Gastrocnemius medialis (tissue), 4 donors: ENCODE measurements at regions not wholly inside any gene's neighbourhood (a gene's known extent, or its start where the extent isn't known, plus 50 kb on each side); places are given as distances from the start of the nearest gene placed in this dataset.

Source experiments
- ATAC-seq, 2 donors: fragments of 150-250 bp; one replicate each; pipeline ENCODE4 v1.9.1; 2016
- DNase-seq, 2 donors: peaks; one replicate each; pipeline ENCODE4 v3.0.0-alpha.2; 2019
- H3K27ac ChIP-seq, 4 donors: fragments of 200-600 bp; sonication (generic); 1 replicate in 1 of 4; 2 replicates in 3 of 4; pipeline ENCODE4 v1.5.1; 2016 to 2018; ENCODE audit warnings: mild to moderate bottlenecking in 2 of 4, moderate library complexity in 1 of 4
- H3K27me3 ChIP-seq, 3 donors: fragments of 200-600 bp; sonication (generic) in 2 of 3; 1 replicate in 1 of 3; 2 replicates in 2 of 3; pipeline versions ENCODE4 v1.5.1 to v1.6.0; 2016 to 2019; ENCODE audit warnings: mild to moderate bottlenecking in 1 of 3, moderate library complexity in 1 of 3
- H3K36me3 ChIP-seq, 2 donors: fragments of 200-600 bp; sonication (generic) in 1 of 2; one replicate each; pipeline ENCODE4 v1.5.1; 2017 to 2018
- H3K4me1 ChIP-seq, 2 donors: fragments of 200-600 bp; sonication (generic) in 1 of 2; one replicate each; pipeline ENCODE4 v1.5.1; 2016 to 2017; ENCODE audit warnings: mild to moderate bottlenecking in 2 of 2
- H3K4me3 ChIP-seq, 4 donors: fragments of 200-600 bp; sonication (generic) in 3 of 4; 1 replicate in 1 of 4; 2 replicates in 3 of 4; pipeline ENCODE4 v1.5.1; 2016 to 2019; ENCODE audit warnings: mild to moderate bottlenecking in 2 of 4
- H3K9me3 ChIP-seq, 3 donors: fragments of 200-600 bp; sonication (generic) in 2 of 3; 1 replicate in 1 of 3; 2 replicates in 2 of 3; pipeline ENCODE4 v1.5.1; 2016 to 2019
- CTCF ChIP-seq, 5 experiments: fragments of 450-650 bp in 3 of 5; fragments of 200-600 bp in 2 of 5; sonication (generic) in 2 of 5; IDR thresholded peaks in 4 of 5; conservative IDR thresholded peaks in 1 of 5; 1 replicate in 4 of 5; 2 replicates in 1 of 5; pipeline ENCODE4 v1.5.1; 2016 to 2019; ENCODE audit warnings: antibody characterized with exemption in 5 of 5, mild to moderate bottlenecking in 3 of 5, moderate library complexity in 3 of 5
- POLR2A ChIP-seq, 2 donors: fragments of 450-650 bp; IDR thresholded peaks; one replicate each; pipeline ENCODE4 v1.6.1; 2017; ENCODE audit warnings: antibody characterized with exemption in 2 of 2, mild to moderate bottlenecking in 2 of 2, moderate library complexity in 2 of 2
- in situ Hi-C, 4 donors: fragments of 200-750 bp; cut with MboI; loops; one replicate each; pipeline versions ENCODE4 v1.15.0 to v1.8.0; 2017; ENCODE audit warnings: low sequenced_read_pairs in 4 of 4
- intact Hi-C: fragments of 100-400 bp; cut with DNase I; formaldehyde crosslinking; loops from one replicate; pipeline ENCODE4 v1.15.1; 2023; ENCODE audit warnings: low total_unique reads

- TF ChIP-seq CTCF (IDR thresholded peaks at IDR 0.05 in 4 of 5, conservative IDR thresholded peaks at IDR 0.05 in 1 of 5): no peak
- TF ChIP-seq POLR2A (IDR thresholded peaks at IDR 0.05): no peak
- in situ Hi-C loops: no loop called here
These were observed 78.3 kb upstream of the RTL1 start for GRCh38 chr14:100981809-100982208.

GRCh38 chr14:100982353-100982752 lies 78.8 kb upstream of the RTL1 start:
- TF ChIP-seq POLR2A (IDR thresholded peaks at IDR 0.05): no peak
- TF ChIP-seq CTCF (IDR thresholded peaks at IDR 0.05 in 4 of 5, conservative IDR thresholded peaks at IDR 0.05 in 1 of 5): no peak
- no peaks in the 10 kb centered on the region for H3K27me3 ChIP-seq
- ATAC-seq (no peak), DNase-seq (no peak)
- no peak overlapping the region for H3K27ac ChIP-seq
- H3K36me3 ChIP-seq: no peaks in the 10 kb centered on the region
- in situ Hi-C loops: no loop called here
- intact Hi-C loops: no loop called here
- H3K4me1 ChIP-seq: no peaks in the 10 kb centered on the region
- H3K4me3 ChIP-seq: no peak overlapping the region
- no peaks in the 10 kb centered on the region for H3K9me3 ChIP-seq

More at GRCh38 chr14:100981809-100982208, 78.3 kb upstream of the RTL1 start:
- Histone ChIP-seq H3K4me3 (no peak overlapping the region), H3K36me3 (no peaks in the 10 kb centered on the region), H3K9me3 (no peaks in the 10 kb centered on the region), H3K27me3 (no peaks in the 10 kb centered on the region), H3K27ac (no peak overlapping the region), H3K4me1 (no peaks in the 10 kb centered on the region)
- intact Hi-C loops: no loop called here
- DNase-seq: no peak
- no peak for ATAC-seq

- H3K27ac ChIP-seq: no peak overlapping the region
- H3K4me1 ChIP-seq: no peaks in the 10 kb centered on the region
- no peak for DNase-seq
- H3K4me3 ChIP-seq: no peak overlapping the region
- intact Hi-C loops: no loop called here
- no peaks in the 10 kb centered on the region for H3K36me3 ChIP-seq
- no peaks in the 10 kb centered on the region for H3K27me3 ChIP-seq
- no peak for ATAC-seq
- in situ Hi-C loops: no loop called here
- H3K9me3 ChIP-seq: no peaks in the 10 kb centered on the region
- TF ChIP-seq POLR2A (IDR thresholded peaks at IDR 0.05) (no peak), CTCF (IDR thresholded peaks at IDR 0.05 in 4 of 5, conservative IDR thresholded peaks at IDR 0.05 in 1 of 5) (no peak)
These were observed 79.2 kb upstream of the RTL1 start for GRCh38 chr14:100982762-100983161.

GRCh38 chr14:100983710-100984109 lies 80.2 kb upstream of the RTL1 start:
- Histone ChIP-seq H3K27me3 (no peaks in the 10 kb centered on the region), H3K4me1 (no peaks in the 10 kb centered on the region), H3K9me3 (no peaks in the 10 kb centered on the region), H3K27ac (no peak overlapping the region), H3K4me3 (no peak overlapping the region), H3K36me3 (no peaks in the 10 kb centered on the region)
- in situ Hi-C loops: no loop called here
- DNase-seq: no peak
- intact Hi-C loops: no loop called here
- TF ChIP-seq POLR2A (IDR thresholded peaks at IDR 0.05) (no peak), CTCF (IDR thresholded peaks at IDR 0.05 in 4 of 5, conservative IDR thresholded peaks at IDR 0.05 in 1 of 5) (no peak)
- no peak for ATAC-seq

- ATAC-seq (no peak), DNase-seq (no peak)
- Histone ChIP-seq H3K36me3 (no peaks in the 10 kb centered on the region), H3K4me3 (no peak overlapping the region), H3K4me1 (no peaks in the 10 kb centered on the region), H3K27me3 (no peaks in the 10 kb centered on the region), H3K9me3 (no peaks in the 10 kb centered on the region), H3K27ac (no peak overlapping the region)
- intact Hi-C loops: no loop called here
- TF ChIP-seq CTCF (IDR thresholded peaks at IDR 0.05 in 4 of 5, conservative IDR thresholded peaks at IDR 0.05 in 1 of 5) (no peak), POLR2A (IDR thresholded peaks at IDR 0.05) (no peak)
- in situ Hi-C loops: no loop called here
These were observed 84.5 kb upstream of the RTL1 start for GRCh38 chr14:100988011-100988410.
